Inferior parietal cortex (tissue), 1 donor: ENCODE measurements at regions not wholly inside any gene's neighbourhood (a gene's known extent, or its start where the extent isn't known, plus 50 kb on each side); places are given as distances from the start of the nearest gene placed in this dataset.
"Not testable (repeated sequence)": the region's sequence is repeated elsewhere in the genome, so short reads cannot be mapped to it uniquely, and the experiment has no call there.

Source experiments
- DNase-seq: peaks from one replicate; pipeline ENCODE4 v3.0.0-alpha.2; 2016; ENCODE audit errors: extremely low spot score

GRCh38 chr18:56316727-56317126, 321.7 kb downstream of the TXNL1 start:
- DNase-seq, result no peak

- DNase-seq, result no peak
Observed at GRCh38 chr18:56315363-56315762, 323.0 kb downstream of the TXNL1 start.

DNA sequence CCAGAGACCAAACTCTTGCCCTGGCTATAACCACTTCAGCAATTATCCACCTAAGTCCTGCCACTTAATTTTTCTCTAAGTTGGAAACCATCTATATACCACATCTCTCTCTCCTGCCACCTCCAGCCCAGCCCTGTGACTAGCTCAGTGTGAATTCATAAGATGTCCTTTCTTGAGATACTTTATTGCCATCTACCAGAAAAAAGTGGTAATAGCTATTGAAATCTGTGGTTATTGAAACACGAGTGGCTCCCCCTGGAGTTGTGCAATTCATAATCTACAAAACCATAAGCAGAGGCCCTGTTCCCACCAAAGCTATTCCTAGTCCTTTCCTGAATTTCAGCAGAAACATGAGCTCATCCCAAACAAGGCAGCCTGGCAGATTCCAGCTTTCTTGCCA, 324.0 kb downstream of the TXNL1 start:
- DNase-seq, result no peak

- DNase-seq, result no peak
Observed at GRCh38 chr18:56312551-56313335, 325.6 kb downstream of the TXNL1 start.

GRCh38 chr18:56309104-56309503, 329.3 kb downstream of the TXNL1 start:
- DNase-seq, result no peak

DNA sequence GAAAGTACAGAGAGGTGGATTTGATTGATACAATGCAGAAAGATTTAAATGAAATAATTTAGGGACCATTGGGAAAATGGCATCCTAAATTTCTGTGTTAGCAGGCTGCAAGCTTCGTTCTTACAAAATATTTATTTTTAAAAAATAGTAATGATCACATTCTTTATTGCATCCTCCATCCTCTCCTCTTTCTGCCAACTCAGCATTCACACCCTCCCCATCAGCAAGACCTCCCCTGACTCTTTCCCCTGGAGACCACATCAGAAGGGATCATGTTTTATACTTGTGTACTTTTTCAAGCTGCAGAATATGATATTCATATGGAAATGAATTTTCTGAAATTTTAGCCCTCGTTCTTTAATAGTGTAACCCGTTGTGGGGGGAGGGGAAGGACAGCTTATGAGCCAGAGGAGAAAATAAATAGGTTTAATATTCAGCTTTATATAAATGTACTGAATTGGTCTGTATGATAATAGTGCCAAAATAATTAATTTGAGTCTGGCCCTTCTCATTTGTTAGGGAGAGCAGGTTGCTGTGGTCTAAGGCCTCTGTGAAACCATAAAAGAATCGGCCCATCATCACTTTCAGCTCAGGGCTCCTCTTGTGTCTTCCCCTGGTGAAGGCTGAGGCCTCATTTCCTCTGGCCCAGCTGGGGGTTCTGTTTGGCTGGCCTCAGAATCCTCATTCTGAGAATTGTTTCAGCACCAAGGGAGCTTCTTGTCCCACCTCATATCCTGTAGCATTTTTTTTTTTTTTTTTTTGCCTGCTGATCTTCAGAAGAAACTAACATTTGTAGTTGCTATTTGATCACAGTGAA, 330.8 kb downstream of the TXNL1 start:
- DNase-seq, result no peak

DNA sequence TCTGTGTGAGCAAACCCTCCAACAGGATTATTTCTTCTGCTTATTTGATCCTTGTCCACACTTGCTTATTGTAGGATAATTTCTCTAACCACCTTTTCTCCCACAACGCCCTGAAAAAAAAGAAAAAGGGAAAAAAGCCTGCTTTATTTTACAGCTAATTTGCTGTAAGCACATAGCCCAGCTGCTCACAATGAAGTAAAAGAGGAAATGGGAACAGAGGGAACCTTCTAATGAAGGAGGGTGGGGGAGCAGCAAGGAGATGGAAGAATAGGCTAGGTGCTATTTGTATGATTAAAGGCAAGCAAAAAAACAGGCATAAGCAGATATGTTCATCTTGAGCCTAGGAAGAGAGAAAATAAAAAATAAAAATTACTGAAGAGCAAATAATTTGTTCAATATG, 331.6 kb downstream of the TXNL1 start:
- no peak for DNase-seq

DNA sequence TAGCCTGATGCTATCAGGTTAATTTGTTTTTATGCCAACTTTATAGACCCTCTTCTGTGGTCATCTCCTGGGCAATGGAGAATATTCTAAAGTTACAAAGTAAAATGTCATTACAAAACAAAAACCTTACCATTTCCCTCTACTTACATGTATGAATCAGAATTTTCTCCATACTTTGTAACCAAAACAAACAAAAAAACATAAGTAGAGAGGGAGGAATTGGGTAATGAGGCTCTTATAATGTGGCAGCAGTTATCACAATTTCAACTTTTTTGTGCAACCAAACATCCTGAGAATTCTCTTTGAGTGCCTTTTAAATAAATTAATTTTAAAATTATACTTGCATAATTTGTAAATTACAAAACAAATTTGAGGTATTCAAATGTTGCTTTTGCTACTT, 332.8 kb downstream of the TXNL1 start:
- DNase-seq, result no peak

DNA sequence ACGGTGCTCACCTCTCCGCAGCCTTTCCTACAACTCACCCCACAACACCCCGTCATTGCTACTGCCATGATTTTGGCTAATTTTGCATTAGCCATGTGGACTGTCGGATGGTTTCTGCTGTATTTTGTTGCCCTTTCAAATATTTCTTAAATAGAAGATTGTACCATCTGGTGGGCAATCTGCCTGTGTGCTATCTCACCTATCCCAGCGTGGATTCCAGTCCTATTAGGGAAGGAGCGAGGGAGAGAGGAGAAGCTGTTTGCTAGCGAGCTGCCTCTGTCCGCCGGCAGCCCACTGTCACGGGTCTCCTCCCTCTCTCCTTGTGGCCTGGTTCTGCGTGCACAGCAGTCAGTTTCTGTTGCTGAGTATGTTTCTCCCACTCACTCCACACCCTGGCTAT, 336.2 kb downstream of the TXNL1 start:
- no peak for DNase-seq

DNA sequence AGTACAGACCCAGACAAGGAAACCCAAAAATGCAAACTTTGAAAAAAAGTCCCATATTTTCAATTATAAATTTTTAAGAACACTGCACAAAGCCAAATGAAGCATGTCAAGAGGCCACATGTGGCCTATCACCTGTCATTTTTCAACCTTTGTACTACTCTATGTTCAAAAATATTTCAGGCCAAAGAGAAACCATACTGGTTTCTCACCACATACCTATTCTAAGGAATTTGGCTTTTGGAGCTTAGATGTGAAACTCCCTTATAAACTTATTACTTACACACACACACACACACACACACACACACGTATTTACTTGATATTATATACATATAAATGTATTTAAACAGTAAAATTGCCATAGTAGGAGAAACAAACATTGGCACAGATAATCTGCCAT, 338.7 kb downstream of the TXNL1 start:
- no peak for DNase-seq

GRCh38 chr18:56298935-56299334, 339.5 kb downstream of the TXNL1 start:
- no peak for DNase-seq

DNA sequence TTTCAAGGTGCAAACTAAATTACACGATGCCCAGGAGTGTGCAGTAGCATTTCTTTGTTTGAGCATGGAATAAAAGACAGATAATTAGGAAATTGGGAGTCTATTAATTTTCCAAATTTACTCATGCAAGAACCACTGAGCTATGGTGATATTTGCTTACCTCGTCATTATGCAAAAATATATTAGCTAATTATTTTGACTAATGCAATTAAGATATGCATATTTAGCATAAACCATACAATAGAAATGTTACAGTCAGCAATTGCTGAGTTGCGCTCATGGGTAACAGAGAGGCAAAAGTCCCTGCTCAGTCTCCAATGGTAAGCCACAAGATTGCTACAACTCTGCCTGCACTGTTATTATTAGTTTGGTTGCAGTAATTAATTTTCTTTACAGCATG, 342.0 kb downstream of the TXNL1 start:
- DNase-seq, result no peak

DNA sequence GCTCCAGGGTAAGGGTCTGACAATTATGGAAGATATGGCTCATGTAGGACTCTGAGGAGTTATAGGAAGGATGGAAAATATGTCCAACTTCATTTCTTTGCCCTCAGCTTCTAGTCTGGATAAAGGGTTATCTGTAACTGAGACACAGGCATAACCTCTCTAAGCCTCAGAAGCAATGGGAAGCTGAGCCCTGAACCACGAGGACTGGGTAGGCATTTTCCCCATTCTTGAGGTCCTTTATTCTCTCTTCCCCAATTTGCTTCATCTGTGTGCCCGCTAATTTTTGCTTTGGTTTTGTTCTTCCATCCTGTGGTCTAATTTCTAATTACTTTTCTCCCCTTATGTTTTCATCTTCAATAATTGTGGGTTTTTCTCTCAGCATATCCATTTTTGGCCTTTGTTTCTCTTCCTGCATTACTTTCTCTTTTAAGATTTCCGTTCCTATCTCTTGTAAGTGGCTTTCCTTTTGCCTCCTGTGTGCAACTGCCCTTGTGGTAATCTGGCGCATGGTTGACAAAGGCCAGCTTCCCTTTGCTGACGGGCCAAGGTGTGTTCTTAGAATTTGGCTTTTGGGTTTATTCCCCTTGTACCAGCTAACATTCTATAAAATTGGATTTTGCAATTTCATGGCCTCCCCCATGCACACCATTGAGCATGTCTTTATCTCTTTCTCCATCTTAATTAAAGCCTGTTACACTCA, 343.8 kb downstream of the TXNL1 start:
- DNase-seq, result no peak

DNA sequence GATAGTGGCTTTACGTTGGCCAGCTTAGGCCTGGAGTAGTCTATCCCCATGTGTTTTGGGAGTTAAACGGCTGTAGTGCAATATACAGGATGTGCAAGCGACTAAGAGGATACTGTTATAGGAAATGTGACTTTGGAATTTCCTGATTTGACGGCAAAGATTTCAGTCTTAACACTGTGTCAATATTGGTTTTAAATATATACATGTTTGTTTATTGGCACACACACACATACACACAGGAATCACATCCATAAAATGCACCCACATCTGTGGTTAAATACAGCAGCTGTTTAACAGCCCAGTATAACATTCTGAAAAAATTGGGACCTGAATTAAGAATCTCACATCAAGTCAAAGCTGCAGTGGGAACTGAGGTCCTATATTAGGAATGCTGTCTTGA, 347.1 kb downstream of the TXNL1 start:
- DNase-seq, result no peak

DNA sequence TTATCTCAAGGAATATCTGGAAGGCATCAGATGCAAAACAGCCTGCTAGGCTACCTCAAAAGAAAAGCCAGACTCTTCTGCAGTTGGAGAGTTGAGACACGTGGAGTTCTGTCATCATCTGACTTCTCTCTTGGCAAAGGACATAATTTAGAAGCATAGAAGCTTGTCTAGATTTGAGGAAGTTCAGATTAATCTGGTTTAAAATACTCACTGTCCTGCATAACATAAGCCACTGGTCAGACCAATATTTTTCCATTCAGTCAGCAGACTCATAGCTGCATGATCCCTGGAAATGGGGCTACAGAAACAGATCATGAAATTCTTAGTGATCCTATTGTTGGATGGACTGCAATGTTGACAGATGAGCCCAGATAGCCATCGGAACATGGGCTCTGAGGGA, 349.0 kb downstream of the TXNL1 start:
- no peak for DNase-seq

DNA sequence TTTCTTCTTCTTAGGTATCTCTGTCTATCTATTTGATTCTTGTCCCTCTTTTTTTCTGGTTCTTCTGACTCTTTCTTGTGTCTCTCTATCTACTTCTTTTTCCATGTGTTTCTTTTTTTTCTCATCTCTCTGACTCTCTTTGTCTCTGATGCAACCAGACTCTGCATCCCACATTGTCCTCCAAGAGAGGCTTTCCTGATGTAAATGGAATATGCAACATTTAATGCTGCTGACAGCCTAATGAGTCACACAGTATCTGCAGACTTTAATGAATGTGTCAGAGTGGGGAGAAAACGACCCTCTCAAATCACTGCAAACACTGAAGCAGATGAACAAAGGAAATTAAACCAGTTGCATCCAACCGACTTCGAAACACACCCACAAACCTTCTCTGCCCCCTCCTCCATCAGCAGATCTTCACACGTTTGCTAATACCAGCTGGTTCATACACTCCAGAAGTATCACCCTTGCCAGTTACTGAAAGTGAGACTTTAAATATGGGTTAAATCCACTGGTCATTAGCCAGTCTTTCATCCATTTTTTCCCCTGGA, 351.5 kb downstream of the TXNL1 start:
- no peak for DNase-seq

DNA sequence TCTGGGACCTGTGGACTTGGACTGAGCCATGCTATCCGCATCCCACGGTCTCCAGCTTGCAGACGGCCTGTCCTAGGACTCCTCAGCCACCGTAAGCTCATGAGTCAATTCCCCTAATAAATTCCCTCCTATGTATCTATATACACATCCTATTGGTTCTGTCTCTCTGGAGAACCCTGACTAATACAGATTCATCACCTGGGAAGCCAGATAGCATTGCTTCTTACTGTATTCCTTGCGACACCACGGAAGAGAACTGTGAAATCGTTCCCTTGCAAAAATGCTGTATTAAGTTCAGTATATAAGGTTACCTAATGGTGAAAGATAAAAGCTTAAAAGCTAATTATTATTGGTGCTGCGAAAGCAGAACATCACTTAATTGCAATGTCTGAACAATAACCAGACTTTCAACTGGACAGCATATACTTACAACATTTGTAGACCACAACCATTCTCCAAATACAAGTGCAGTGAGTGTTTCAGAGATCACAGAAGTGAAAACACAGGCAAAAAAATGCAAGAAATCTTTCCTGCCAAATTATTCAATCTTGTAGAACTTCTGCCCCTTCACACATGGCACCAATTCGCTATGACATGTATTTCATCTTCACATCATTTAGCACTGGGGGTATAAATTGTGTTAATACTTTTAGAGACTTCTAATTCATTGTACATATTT, 352.9 kb downstream of the TXNL1 start:
- DNase-seq, result no peak

- no peak for DNase-seq
Observed at GRCh38 chr18:56284319-56284718, 354.1 kb downstream of the TXNL1 start.

- no peak for DNase-seq
Observed at GRCh38 chr18:56283316-56283715, 355.1 kb downstream of the TXNL1 start.

DNA sequence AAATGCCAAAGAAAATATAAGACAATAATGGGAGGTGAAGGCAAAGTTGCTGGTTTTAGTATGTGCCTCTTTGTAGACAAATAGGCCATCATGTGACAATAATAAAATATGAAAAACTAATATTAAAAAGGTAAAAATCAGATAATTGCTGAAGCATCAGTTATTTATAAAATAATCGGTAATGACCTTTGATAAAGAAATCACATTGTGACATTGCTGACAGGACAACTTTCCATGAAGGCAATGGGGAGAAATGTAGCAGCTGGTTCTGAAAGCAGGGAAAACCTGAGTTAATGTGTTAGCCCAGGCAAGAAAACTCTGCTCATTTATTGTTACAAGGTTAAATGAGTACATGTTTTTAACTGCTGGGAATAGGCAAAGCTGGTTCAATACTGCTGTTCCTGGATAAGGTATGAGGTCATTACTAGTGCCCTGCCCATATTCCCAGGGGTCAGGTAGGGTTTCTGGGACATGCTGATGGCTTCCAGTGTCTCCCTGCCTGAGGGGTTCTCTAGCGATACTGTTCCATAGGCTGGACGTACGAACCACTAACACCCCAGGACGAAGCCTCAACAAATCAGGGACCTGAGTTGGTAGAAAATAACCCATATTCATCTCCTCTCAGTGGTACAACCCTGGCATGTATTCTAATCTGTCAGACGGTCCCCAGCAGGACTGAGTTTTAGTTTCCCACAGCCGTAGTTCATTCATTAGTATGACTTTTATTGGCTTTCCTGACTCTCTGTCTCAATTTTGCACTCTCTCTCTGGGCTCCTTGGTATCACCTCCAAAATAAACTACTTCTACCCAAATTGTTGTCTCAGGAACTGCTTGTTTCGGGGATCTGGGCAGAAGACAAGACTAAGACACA, 355.9 kb downstream of the TXNL1 start:
- DNase-seq, result no peak

DNA sequence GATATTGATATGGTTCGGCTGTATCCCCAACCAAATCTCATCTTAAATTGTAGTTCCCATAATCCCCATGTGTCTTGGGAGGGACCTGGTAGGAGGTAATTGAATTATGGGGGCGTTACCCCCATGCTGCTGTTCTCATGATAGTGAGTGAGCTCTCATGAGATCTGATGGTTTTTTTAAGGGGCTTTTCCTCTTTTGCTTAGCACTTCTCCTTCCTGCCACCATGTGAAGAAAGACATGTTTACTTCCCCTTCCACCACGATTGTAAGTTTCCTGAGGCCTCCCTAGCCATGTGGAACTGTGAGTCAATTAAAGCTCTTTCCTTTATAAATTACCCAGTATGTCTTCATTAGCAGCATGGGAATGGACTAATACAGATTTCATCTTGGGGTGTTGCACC, 358.6 kb downstream of the TXNL1 start:
- not testable (repeated sequence) for DNase-seq
